Stomach smooth muscle (tissue), 2 donors: ENCODE measurements at regions not wholly inside any gene's neighbourhood (a gene's known extent, or its start where the extent isn't known, plus 50 kb on each side); places are given as distances from the start of the nearest gene placed in this dataset.

ENCODE experiments used
- H3K27ac ChIP-seq: one replicate; pipeline ENCODE4 v1.7.0; 2013; ENCODE audit warnings: mild to moderate bottlenecking, low read length, inconsistent platforms
- H3K27me3 ChIP-seq, 2 donors: one replicate each; pipeline ENCODE4 v1.7.0; 2013; ENCODE audit warnings: low read length in 2 of 2; ENCODE audit not compliant: insufficient read depth in 2 of 2, control insufficient read depth in 1 of 2
- H3K36me3 ChIP-seq, 2 donors: one replicate each; pipeline ENCODE4 v1.7.0; 2013; ENCODE audit warnings: low read length in 2 of 2; ENCODE audit not compliant: control insufficient read depth in 2 of 2, insufficient read depth in 2 of 2
- H3K4me1 ChIP-seq: one replicate; pipeline ENCODE4 v1.7.0; 2013; ENCODE audit warnings: low read length; ENCODE audit not compliant: control insufficient read depth, insufficient read depth
- H3K4me3 ChIP-seq, 2 donors: one replicate each; pipeline ENCODE4 v1.7.0; 2013; ENCODE audit warnings: low read length in 2 of 2
- H3K9ac ChIP-seq, 2 donors: one replicate each; pipeline ENCODE4 v1.7.0; 2013; ENCODE audit warnings: low read length in 2 of 2, mild to moderate bottlenecking in 1 of 2
- H3K9me3 ChIP-seq, 2 donors: one replicate each; pipeline ENCODE4 v1.7.0; 2013; ENCODE audit warnings: low read length in 2 of 2; ENCODE audit not compliant: control insufficient read depth in 2 of 2
- donor health status: healthy.
- donor health status: Pancreatic carcinoma.

DNA sequence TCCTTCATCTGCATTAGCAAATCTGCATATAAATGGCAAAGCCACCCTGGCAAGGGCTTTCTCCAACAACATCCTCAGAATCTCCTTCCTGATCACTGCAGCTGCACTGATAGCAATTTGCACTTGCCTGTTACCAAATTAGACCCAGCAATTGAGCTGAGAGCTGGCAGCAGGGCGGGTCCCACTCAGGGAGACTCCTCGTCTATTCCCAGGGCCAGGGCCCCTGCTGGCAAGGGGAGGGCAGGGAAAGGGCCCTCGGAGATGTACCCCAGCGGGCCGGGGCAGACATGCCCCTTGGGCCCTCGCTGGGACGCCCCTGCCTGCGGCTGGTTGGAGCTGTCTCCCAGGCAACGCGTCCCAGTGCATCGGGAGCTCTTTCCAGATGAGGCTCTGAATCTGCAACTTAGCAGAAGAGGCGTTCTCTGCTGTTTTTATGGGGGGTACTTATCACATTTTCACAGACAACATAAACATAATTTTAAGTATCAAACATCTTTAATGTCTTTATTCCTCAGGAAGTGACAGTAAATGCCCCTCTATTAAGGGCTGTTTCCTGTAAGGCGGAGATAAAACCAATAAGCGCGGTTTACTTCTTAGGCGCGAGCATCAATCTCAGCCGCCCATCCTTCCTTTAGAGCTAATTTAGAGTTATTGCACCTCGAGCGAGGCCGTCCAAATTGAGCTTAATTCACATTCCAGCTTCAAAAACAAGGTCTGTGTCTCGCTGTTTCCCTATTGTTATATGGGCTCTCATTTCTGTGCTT lies 249.0 kb upstream of the PPP2R2D start:
- Histone ChIP-seq H3K4me3 (no peak overlapping the region), H3K27ac (no peak overlapping the region), H3K27me3 (peaks cover 5 to 7% of the 10 kb centered on the region in 2 donors), H3K4me1 (no peaks in the 10 kb centered on the region), H3K9ac (no peak overlapping the region), H3K9me3 (no peaks in the 10 kb centered on the region), H3K36me3 (no peaks in the 10 kb centered on the region)

GRCh38 chr10:131652438-131653139 lies 248.2 kb upstream of the PPP2R2D start:
- Histone ChIP-seq H3K27ac (no peak overlapping the region), H3K9ac (no peak overlapping the region), H3K4me1 (no peaks in the 10 kb centered on the region), H3K27me3 (peaks cover 5 to 7% of the 10 kb centered on the region in 2 donors), H3K9me3 (no peaks in the 10 kb centered on the region), H3K36me3 (no peaks in the 10 kb centered on the region), H3K4me3 (no peak overlapping the region)

GRCh38 chr10:131653140-131653539 lies 247.7 kb upstream of the PPP2R2D start:
- no peak overlapping the region for H3K27ac ChIP-seq
- no peak overlapping the region for H3K9ac ChIP-seq
- no peaks in the 10 kb centered on the region for H3K9me3 ChIP-seq
- no peaks in the 10 kb centered on the region for H3K4me1 ChIP-seq
- no peaks in the 10 kb centered on the region for H3K36me3 ChIP-seq
- H3K4me3 ChIP-seq = no peak overlapping the region
- peaks cover 5 to 7% of the 10 kb centered on the region in 2 donors for H3K27me3 ChIP-seq

GRCh38 chr10:131653554-131654470 lies 247.0 kb upstream of the PPP2R2D start:
- H3K9ac ChIP-seq = no peak overlapping the region
- no peaks in the 10 kb centered on the region for H3K9me3 ChIP-seq
- no peak overlapping the region for H3K27ac ChIP-seq
- H3K27me3 ChIP-seq = peaks cover 5 to 7% of the 10 kb centered on the region in 2 donors
- H3K4me3 ChIP-seq = no peak overlapping the region
- no peaks in the 10 kb centered on the region for H3K36me3 ChIP-seq
- no peaks in the 10 kb centered on the region for H3K4me1 ChIP-seq

DNA sequence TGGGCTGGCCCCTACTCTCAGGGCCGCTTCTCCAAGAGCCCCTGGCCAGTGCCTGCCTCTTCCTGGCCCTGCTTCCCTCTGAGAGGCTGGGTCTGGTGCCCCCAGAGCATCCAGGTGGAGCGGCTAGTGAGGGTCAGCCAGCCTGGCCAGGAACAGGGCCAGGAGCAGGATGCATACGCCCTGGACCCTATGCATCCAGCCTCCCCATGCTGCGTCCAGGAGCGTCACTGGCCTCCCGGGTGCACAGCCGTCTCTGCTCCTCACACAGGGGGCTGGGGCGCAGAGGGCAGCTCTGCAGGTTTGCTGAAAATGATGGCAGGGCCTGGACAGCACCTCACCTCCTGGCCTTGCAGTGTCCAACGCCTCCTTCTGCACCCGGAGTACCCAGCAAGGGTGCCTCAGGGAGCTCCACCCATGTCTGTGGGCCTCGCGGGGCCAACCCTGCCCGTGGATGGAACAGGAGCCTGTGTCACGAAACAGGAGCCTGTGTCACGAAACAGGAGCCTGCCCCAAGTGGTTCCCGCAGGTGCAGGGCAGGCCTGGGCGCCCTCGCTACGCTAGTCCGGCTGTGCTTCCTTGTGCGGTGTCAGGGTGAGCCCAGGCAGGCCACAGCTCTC lies 246.2 kb upstream of the PPP2R2D start:
- Histone ChIP-seq H3K27ac (no peak overlapping the region), H3K36me3 (no peaks in the 10 kb centered on the region)

DNA sequence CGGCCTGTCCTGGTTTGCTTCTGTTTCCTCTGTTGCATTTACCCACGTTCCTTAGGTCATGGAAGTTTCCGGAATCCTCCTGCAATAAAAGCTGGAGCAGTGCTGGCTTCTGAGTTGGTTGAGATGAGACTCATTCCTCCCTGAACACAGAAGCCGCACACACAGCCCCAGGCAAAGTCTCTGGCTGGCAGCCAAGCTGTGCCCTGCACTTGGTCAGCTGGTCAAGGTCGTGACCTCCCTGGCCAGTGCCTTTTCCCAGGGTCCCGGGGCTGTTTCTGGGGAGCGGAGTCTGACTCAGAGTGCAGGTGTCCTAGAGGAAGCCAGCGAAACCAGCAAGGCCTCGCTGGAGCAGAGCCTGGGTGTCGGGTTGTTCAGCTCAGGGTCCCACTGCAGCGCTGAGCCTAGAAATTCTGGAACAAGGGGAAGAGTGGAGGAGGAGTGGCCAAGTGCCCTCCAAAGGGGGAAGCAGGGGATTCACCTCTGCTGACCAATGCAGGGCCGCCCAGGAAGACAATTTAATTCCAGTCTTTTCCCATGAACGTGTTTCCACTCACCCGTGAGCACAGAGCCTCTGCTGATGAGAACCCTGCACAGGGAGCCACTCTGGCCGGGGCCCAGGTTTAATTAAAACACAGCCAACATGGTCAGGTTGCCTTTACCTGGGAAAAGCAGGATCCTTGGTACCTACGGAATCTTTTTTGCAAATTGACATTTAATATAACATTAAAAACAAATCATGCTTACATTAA lies 245.5 kb upstream of the PPP2R2D start:
- H3K27me3 ChIP-seq = peaks cover 5 to 7% of the 10 kb centered on the region in 2 donors
- no peak overlapping the region for H3K27ac ChIP-seq
- H3K4me3 ChIP-seq = no peak overlapping the region
- no peaks in the 10 kb centered on the region for H3K4me1 ChIP-seq
- no peaks in the 10 kb centered on the region for H3K36me3 ChIP-seq
- peaks cover 0 to 2% of the 10 kb centered on the region in 2 donors for H3K9me3 ChIP-seq
- H3K9ac ChIP-seq = no peak overlapping the region

More for the DNA sequence above, 246.2 kb upstream of the PPP2R2D start:
- Histone ChIP-seq H3K9me3 (no peaks in the 10 kb centered on the region), H3K4me3 (no peak overlapping the region), H3K27me3 (peaks cover 5 to 7% of the 10 kb centered on the region in 2 donors), H3K9ac (no peak overlapping the region), H3K4me1 (no peaks in the 10 kb centered on the region)

DNA sequence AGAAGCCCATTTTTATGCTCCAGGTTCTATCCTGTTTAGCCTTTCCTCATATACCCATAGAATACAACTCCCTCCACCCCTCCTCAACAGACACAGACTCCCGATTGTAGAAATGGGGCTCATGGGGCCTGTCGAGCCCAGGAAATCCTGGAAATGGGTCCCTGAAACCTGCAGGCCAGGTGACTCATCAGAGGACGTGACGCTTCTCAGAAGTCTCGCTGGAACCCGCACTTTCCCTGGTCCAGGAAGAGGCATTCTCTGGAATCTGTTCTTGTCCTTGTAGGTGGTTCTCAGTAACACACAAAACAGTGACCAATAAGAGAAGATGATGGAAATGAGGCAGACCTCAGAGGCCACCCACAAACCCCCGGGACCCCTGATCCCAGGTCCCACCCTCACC lies 244.8 kb upstream of the PPP2R2D start:
- H3K9me3 ChIP-seq = peaks cover 0 to 6% of the 10 kb centered on the region in 2 donors
- H3K27ac ChIP-seq = no peak overlapping the region
- no peak overlapping the region for H3K9ac ChIP-seq
- H3K27me3 ChIP-seq = peaks cover 5 to 7% of the 10 kb centered on the region in 2 donors
- no peaks in the 10 kb centered on the region for H3K4me1 ChIP-seq
- H3K36me3 ChIP-seq = no peaks in the 10 kb centered on the region
- no peak overlapping the region for H3K4me3 ChIP-seq

DNA sequence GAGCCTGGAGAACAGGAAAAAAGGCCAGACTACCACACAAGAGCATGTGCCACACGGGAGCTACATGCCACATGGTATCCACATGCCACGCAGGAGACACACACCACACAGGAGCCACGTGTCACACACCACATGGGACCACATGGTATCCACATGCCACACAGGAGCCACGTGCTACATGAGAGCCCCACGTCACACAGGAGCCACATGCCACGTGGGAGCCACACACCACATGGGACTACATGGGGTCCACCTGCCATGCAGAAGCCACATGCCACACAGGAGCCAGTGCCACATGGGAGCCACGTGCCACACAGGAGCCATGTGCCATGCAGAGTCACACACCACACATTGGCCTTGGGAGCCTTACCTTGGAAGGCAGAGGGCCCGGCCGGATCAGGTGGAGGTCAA lies 244.4 kb upstream of the PPP2R2D start:
- peaks cover 5 to 7% of the 10 kb centered on the region in 2 donors for H3K27me3 ChIP-seq
- peaks cover 0 to 6% of the 10 kb centered on the region in 2 donors for H3K9me3 ChIP-seq
- no peak overlapping the region for H3K4me3 ChIP-seq
- H3K9ac ChIP-seq = no peak overlapping the region
- no peaks in the 10 kb centered on the region for H3K36me3 ChIP-seq
- H3K27ac ChIP-seq = no peak overlapping the region
- no peaks in the 10 kb centered on the region for H3K4me1 ChIP-seq

DNA sequence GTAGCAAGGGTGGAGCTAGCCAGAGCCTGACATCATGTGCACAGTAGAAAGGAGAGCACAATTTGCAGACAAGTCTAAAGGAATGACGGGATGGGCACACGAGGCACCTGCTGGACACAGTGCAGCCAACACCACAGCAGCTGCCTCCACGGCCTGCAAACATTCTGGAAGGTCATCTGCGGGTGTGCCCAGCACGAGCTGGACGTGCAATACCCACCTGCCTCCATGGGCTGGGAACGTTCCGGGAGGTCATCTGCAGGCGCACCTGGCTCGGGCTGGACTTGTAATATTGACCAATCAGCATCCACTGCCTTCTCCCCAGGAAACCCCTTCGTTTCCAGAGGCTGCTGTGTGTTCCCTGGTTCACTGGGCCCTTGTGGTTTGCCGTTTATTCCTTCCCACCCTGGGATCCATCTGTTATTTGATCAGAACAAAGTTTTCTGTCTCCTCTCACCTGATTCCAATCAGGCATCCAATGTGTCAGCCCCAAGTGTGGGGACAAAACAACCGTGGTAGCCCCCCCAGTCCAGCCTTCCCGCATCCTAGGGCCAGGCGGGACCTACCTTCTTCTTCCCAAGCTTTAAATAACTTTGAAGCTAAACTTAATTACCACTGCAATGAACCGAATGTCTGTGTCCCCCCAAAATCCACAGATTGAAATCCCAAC lies 243.4 kb upstream of the PPP2R2D start:
- H3K36me3 ChIP-seq = no peaks in the 10 kb centered on the region
- no peak overlapping the region for H3K27ac ChIP-seq
- no peak overlapping the region for H3K4me3 ChIP-seq
- no peaks in the 10 kb centered on the region for H3K4me1 ChIP-seq
- H3K9me3 ChIP-seq = peaks cover 0 to 6% of the 10 kb centered on the region in 2 donors
- no peak overlapping the region for H3K9ac ChIP-seq
- H3K27me3 ChIP-seq = peaks cover 3 to 4% of the 10 kb centered on the region in 2 donors
